T-cell (primary cell): ENCODE measurements at regions not wholly inside any gene's neighbourhood (a gene's known extent, or its start where the extent isn't known, plus 50 kb on each side); places are given as distances from the start of the nearest gene placed in this dataset.

Source experiments
- ATAC-seq, 4 experiments: fragments of 200-7000 bp in 3 of 4; fragments of 150-1000 bp in 1 of 4; cut with Tn5 transposase; replicated peaks in 1 of 4; 1 replicate in 3 of 4; 2 replicates in 1 of 4; pipeline ENCODE4 v1.10.0; 2021; ENCODE audit warnings: moderate library complexity in 3 of 4, mild to moderate bottlenecking in 2 of 4, moderate number of reproducible peaks in 1 of 4
- CTCF ChIA-PET, 2 donors: fragments of 300-600 bp; sonication (Branson Sonifier 250); formaldehyde crosslinking; loops; one replicate each; lab custom pipeline; 2022; ENCODE audit warnings: antibody characterized with exemption in 2 of 2; lab: Charles Lee
- POLR2A ChIA-PET, 2 donors: fragments of 300-600 bp; sonication (Branson Sonifier 250); formaldehyde crosslinking; loops; one replicate each; lab custom pipeline; 2022; ENCODE audit warnings: antibody characterized with exemption in 2 of 2; lab: Charles Lee
- DNase-seq, 35 experiments: peaks; one replicate each; pipeline versions ENCODE4 v3.0.0 to v3.0.0-alpha.2; 2013 to 2023
- H3K27ac ChIP-seq: one replicate; pipeline ENCODE4 v1.5.1; 2013; ENCODE audit warnings: low read length
- H3K27me3 ChIP-seq, 2 experiments: replicated peaks in 1 of 2; 1 replicate in 1 of 2; 2 replicates in 1 of 2; pipeline versions ENCODE4 v1.6.1 to v1.7.0; 2013; ENCODE audit warnings: low read length in 1 of 2, mixed read lengths in 1 of 2; ENCODE audit not compliant: control insufficient read depth in 2 of 2, insufficient read depth in 2 of 2; ENCODE audit errors: extremely low read depth in 1 of 2
- H3K36me3 ChIP-seq, 2 donors: 1 replicate in 1 of 2; 2 replicates in 1 of 2; pipeline versions ENCODE4 v1.6.1 to v1.7.0; 2013; ENCODE audit warnings: low read length in 1 of 2; ENCODE audit not compliant: control insufficient read depth in 2 of 2, insufficient read depth in 1 of 2; ENCODE audit errors: extremely low read depth in 1 of 2
- H3K4me1 ChIP-seq, 2 experiments: 1 replicate in 1 of 2; 2 replicates in 1 of 2; pipeline versions ENCODE4 v1.6.1 to v1.7.0; 2013; ENCODE audit warnings: low read length in 2 of 2, mixed read lengths in 1 of 2; ENCODE audit not compliant: insufficient read depth in 2 of 2, control insufficient read depth in 1 of 2; ENCODE audit errors: extremely low read depth in 1 of 2
- H3K4me3 ChIP-seq, 2 donors: 1 replicate in 1 of 2; 2 replicates in 1 of 2; pipeline versions ENCODE4 v1.5.1 to v1.7.0; 2013; ENCODE audit warnings: mild to moderate bottlenecking in 2 of 2, low read length in 1 of 2, moderate library complexity in 1 of 2; ENCODE audit not compliant: control insufficient read depth in 1 of 2; ENCODE audit errors: extremely low read depth in 1 of 2
- H3K9me3 ChIP-seq: 2 replicates; pipeline ENCODE4 v1.7.0; 2013
- H3K27ac Mint-ChIP-seq, 2 donors: one replicate each; pipeline ENCODE4 v1.8.0; 2020 to 2021; ENCODE audit warnings: mild to moderate bottlenecking in 2 of 2, mixed read lengths in 2 of 2
- H3K27me3 Mint-ChIP-seq, 2 donors: one replicate each; pipeline ENCODE4 v1.8.0; 2021 to 2022; ENCODE audit warnings: mixed read lengths in 2 of 2
- H3K36me3 Mint-ChIP-seq: one replicate; pipeline ENCODE4 v1.8.0; 2021; ENCODE audit warnings: mixed read lengths
- H3K4me1 Mint-ChIP-seq, 3 donors: one replicate each; pipeline ENCODE4 v1.8.0; 2020 to 2022; ENCODE audit warnings: mixed read lengths in 3 of 3, mild to moderate bottlenecking in 1 of 3
- H3K4me3 Mint-ChIP-seq, 3 donors: one replicate each; pipeline ENCODE4 v1.8.0; 2020 to 2022; ENCODE audit warnings: mild to moderate bottlenecking in 3 of 3, mixed read lengths in 3 of 3, moderate library complexity in 3 of 3
- H3K9me3 Mint-ChIP-seq, 3 donors: one replicate each; pipeline ENCODE4 v1.8.0; 2020 to 2022; ENCODE audit warnings: mixed read lengths in 3 of 3
- WGBS: methylation state at CpG from one replicate; pipeline ENCODE4 v1.1.5; 2013; ENCODE audit warnings: missing lambda C conversion rate; ENCODE audit not compliant: insufficient coverage; 5-methylcytosine and 5-hydroxymethylcytosine counted together

GRCh38 chr3:30302027-30302426 lies 304.4 kb upstream of the TGFBR2 start:
- Histone ChIP-seq H3K27me3 (no peaks in the 10 kb centered on the region), H3K4me3 (no peak overlapping the region), H3K9me3 (peaks cover 3% of the 10 kb centered on the region), H3K36me3 (peaks cover 0 to 2% of the 10 kb centered on the region in 2 donors), H3K4me1 (no peaks in the 10 kb centered on the region), H3K27ac (no peak overlapping the region)
- Mint-ChIP-seq H3K9me3 (peaks cover 11 to 13% (median 12%) of the 10 kb centered on the region in 3 donors), H3K4me1 (peaks cover 0 to 6% (median 0%) of the 10 kb centered on the region in 3 donors), H3K36me3 (peaks cover 3% of the 10 kb centered on the region), H3K4me3 (no peak overlapping the region), H3K27me3 (peaks cover 0 to 2% of the 10 kb centered on the region in 2 donors), H3K27ac (no peak overlapping the region)
- 0% methylated on average over 1 of the region's 5 CpGs for WGBS
- DNase-seq = no peak
- ChIA-PET CTCF (no interaction called here), POLR2A (no interaction called here)
- ATAC-seq = no peak

- DNase-seq (no peak), ATAC-seq (no peak)
- Mint-ChIP-seq H3K27me3 (peaks cover 0 to 2% of the 10 kb centered on the region in 2 donors), H3K36me3 (peaks cover 3% of the 10 kb centered on the region), H3K4me1 (peaks cover 0 to 6% (median 0%) of the 10 kb centered on the region in 3 donors), H3K27ac (no peak overlapping the region), H3K4me3 (no peak overlapping the region), H3K9me3 (peaks cover 11 to 13% (median 12%) of the 10 kb centered on the region in 3 donors)
- ChIA-PET POLR2A (no interaction called here), CTCF (no interaction called here)
- no CpG with 5 or more reads among the region's 2 CpGs for WGBS
- H3K27me3 ChIP-seq = no peaks in the 10 kb centered on the region
- peaks cover 0 to 2% of the 10 kb centered on the region in 2 donors for H3K36me3 ChIP-seq
- H3K4me3 ChIP-seq = no peak overlapping the region
- H3K9me3 ChIP-seq = peaks cover 3% of the 10 kb centered on the region
- no peak overlapping the region for H3K27ac ChIP-seq
- H3K4me1 ChIP-seq = no peaks in the 10 kb centered on the region
Measured at GRCh38 chr3:30303770-30304169, 302.6 kb upstream of the TGFBR2 start.

GRCh38 chr3:30305021-30305420 lies 301.4 kb upstream of the TGFBR2 start:
- no peak for DNase-seq
- Mint-ChIP-seq H3K36me3 (peaks cover 3% of the 10 kb centered on the region), H3K27me3 (peaks cover 0 to 2% of the 10 kb centered on the region in 2 donors), H3K4me1 (no peaks in the 10 kb centered on the region), H3K4me3 (no peak overlapping the region), H3K9me3 (peaks cover 11 to 13% (median 12%) of the 10 kb centered on the region in 3 donors), H3K27ac (no peak overlapping the region)
- ChIA-PET POLR2A (interaction anchor here in 1 of 2 donors (0.6 kb wide), 1 partner anchor 389 kb away, joined by 3 read pairs; no protein-coding TSS in a partner anchor), CTCF (interaction anchor here in 1 of 2 donors (0.7 kb wide), 1 partner anchor 14 kb away, joined by 4 read pairs; no protein-coding TSS in a partner anchor)
- no peaks in the 10 kb centered on the region for H3K27me3 ChIP-seq
- no peaks in the 10 kb centered on the region for H3K4me1 ChIP-seq
- H3K27ac ChIP-seq = no peak overlapping the region
- WGBS = no CpG with 5 or more reads among the region's 3 CpGs
- peaks cover 3% of the 10 kb centered on the region for H3K9me3 ChIP-seq
- peaks cover 0 to 2% of the 10 kb centered on the region in 2 donors for H3K36me3 ChIP-seq
- H3K4me3 ChIP-seq = no peak overlapping the region
- no peak for ATAC-seq

GRCh38 chr3:30306896-30307295 lies 299.5 kb upstream of the TGFBR2 start:
- WGBS = 100% methylated on average over 1 of the region's 3 CpGs

GRCh38 chr3:30307372-30307950 lies 298.9 kb upstream of the TGFBR2 start:
- Histone ChIP-seq H3K27me3 (no peaks in the 10 kb centered on the region), H3K9me3 (peaks cover 3% of the 10 kb centered on the region), H3K4me3 (no peak overlapping the region), H3K4me1 (no peaks in the 10 kb centered on the region), H3K36me3 (peaks cover 0 to 2% of the 10 kb centered on the region in 2 donors), H3K27ac (no peak overlapping the region)
- no peak overlapping the region for H3K27ac Mint-ChIP-seq
- DNase-seq = no peak
- ATAC-seq = no peak
- peaks cover 0 to 1% (median 0%) of the 10 kb centered on the region in 3 donors for H3K4me1 Mint-ChIP-seq
- ChIA-PET POLR2A (interaction anchor here in 1 of 2 donors (0.6 kb wide), 1 partner anchor 101 kb away, joined by 5 read pairs; no protein-coding TSS in a partner anchor), CTCF (no interaction called here)
- H3K27me3 Mint-ChIP-seq = no peaks in the 10 kb centered on the region
- H3K4me3 Mint-ChIP-seq = no peak overlapping the region
- peaks cover 3% of the 10 kb centered on the region for H3K36me3 Mint-ChIP-seq
- peaks cover 11 to 13% (median 12%) of the 10 kb centered on the region in 3 donors for H3K9me3 Mint-ChIP-seq

More at GRCh38 chr3:30306896-30307295, 299.5 kb upstream of the TGFBR2 start:
- H3K36me3 ChIP-seq = peaks cover 0 to 2% of the 10 kb centered on the region in 2 donors
- ATAC-seq (no peak), DNase-seq (no peak)
- POLR2A ChIA-PET = no interaction called here
- no peaks in the 10 kb centered on the region for H3K27me3 Mint-ChIP-seq
- H3K36me3 Mint-ChIP-seq = peaks cover 3% of the 10 kb centered on the region
- peaks cover 3% of the 10 kb centered on the region for H3K9me3 ChIP-seq
- H3K27ac ChIP-seq = no peak overlapping the region
- no peaks in the 10 kb centered on the region for H3K27me3 ChIP-seq
- H3K4me3 ChIP-seq = no peak overlapping the region
- H3K27ac Mint-ChIP-seq = no peak overlapping the region
- CTCF ChIA-PET = no interaction called here
- no peak overlapping the region for H3K4me3 Mint-ChIP-seq
- no peaks in the 10 kb centered on the region for H3K4me1 ChIP-seq
- peaks cover 0 to 1% (median 0%) of the 10 kb centered on the region in 3 donors for H3K4me1 Mint-ChIP-seq
- peaks cover 11 to 13% (median 12%) of the 10 kb centered on the region in 3 donors for H3K9me3 Mint-ChIP-seq

- DNase-seq (no peak), ATAC-seq (no peak)
- H3K36me3 ChIP-seq = peaks cover 0 to 2% of the 10 kb centered on the region in 2 donors
- no peak overlapping the region for H3K27ac ChIP-seq
- WGBS = 100% methylated on average over 1 of the region's 1 CpG
- peaks cover 11 to 13% (median 12%) of the 10 kb centered on the region in 3 donors for H3K9me3 Mint-ChIP-seq
- ChIA-PET POLR2A (interaction anchor here in 1 of 2 donors (0.6 kb wide), 1 partner anchor 101 kb away, joined by 5 read pairs; no protein-coding TSS in a partner anchor), CTCF (no interaction called here)
- H3K36me3 Mint-ChIP-seq = peaks cover 3% of the 10 kb centered on the region
- no peaks in the 10 kb centered on the region for H3K4me1 ChIP-seq
- H3K27me3 ChIP-seq = no peaks in the 10 kb centered on the region
- no peaks in the 10 kb centered on the region for H3K27me3 Mint-ChIP-seq
- no peak overlapping the region for H3K4me3 Mint-ChIP-seq
- no peak overlapping the region for H3K4me3 ChIP-seq
- H3K27ac Mint-ChIP-seq = no peak overlapping the region
- H3K9me3 ChIP-seq = peaks cover 3% of the 10 kb centered on the region
- peaks cover 0 to 1% (median 0%) of the 10 kb centered on the region in 3 donors for H3K4me1 Mint-ChIP-seq
Measured at GRCh38 chr3:30308131-30308530, 298.3 kb upstream of the TGFBR2 start.
